ENCODE measurements at regions not wholly inside any gene's neighbourhood (a gene's known extent, or its start where the extent isn't known, plus 50 kb on each side); places are given as distances from the start of the nearest gene placed in this dataset.

GRCh38 chrX:150118476-150118875 lies 180.2 kb upstream of the EOLA2 start:
- H3K36me3 Mint-ChIP-seq (ENCODE audit: insufficient read depth in 1 of 3, low read depth in 3 of 3), result peaks cover 0 to 2% (median 1%) of the 10 kb centered on the region in 3 experiments; a peak in 1 of 7 replicates
- Histone ChIP-seq H3K23ac (ENCODE audit: insufficient read length, low read depth, low read length) (no peak overlapping the region), H3K4me1 (ENCODE audit: insufficient read depth, low read length) (no peaks in the 10 kb centered on the region), H3K4me2 (ENCODE audit: insufficient read depth, insufficient read length, low read length) (no peak overlapping the region), H3K4ac (ENCODE audit: low read depth, low read length) (no peak overlapping the region), H2BK120ac (ENCODE audit: low read depth, low read length, poor library complexity, severe bottlenecking) (no peak overlapping the region), H4K5ac (ENCODE audit: insufficient read length, low read depth, low read length) (no peak overlapping the region), H2AK5ac (ENCODE audit: insufficient read length, low read length) (no peak overlapping the region), H2BK15ac (ENCODE audit: low read depth, low read length) (no peak overlapping the region), H3K14ac (ENCODE audit: insufficient read depth, low read length) (no peak overlapping the region), H3K9me3 (ENCODE audit: control insufficient read depth, low read depth, low read length) (peaks cover 34% of the 10 kb centered on the region), H2BK12ac (ENCODE audit: insufficient read length, low read depth, low read length) (no peak overlapping the region), H3K27me3 (ENCODE audit: insufficient read depth, low read length) (no peaks in the 10 kb centered on the region), H3T11ph (ENCODE audit: low read length) (no peak overlapping the region), H3K9ac (ENCODE audit: extremely low read depth, insufficient read length, low read length) (no peak overlapping the region), H4K20me1 (ENCODE audit: control insufficient read depth, insufficient read depth, insufficient read length) (no peaks in the 10 kb centered on the region), H2BK20ac (ENCODE audit: low read depth, low read length, poor library complexity, severe bottlenecking) (no peak overlapping the region), H4K8ac (replicated peaks; ENCODE audit: insufficient read length, low read depth, low read length) (no peak overlapping the region), H3K56ac (ENCODE audit: insufficient read length, low read depth, low read length) (no peak overlapping the region), H3K23me2 (ENCODE audit: insufficient read length, low read depth, low read length, poor library complexity, severe bottlenecking) (no peaks in the 10 kb centered on the region), H2AFZ (ENCODE audit: low read length) (no peak overlapping the region), H3K79me1 (ENCODE audit: insufficient read depth, low read depth, low read length, poor library complexity, severe bottlenecking) (no peaks in the 10 kb centered on the region), H3K79me2 (ENCODE audit: insufficient read depth, low read length) (no peaks in the 10 kb centered on the region), H4K91ac (ENCODE audit: insufficient read length, low read depth, low read length) (no peak overlapping the region), H2BK5ac (ENCODE audit: insufficient read length, low read length) (no peak overlapping the region), H3K27ac (ENCODE audit: insufficient read length, low read depth, low read length) (no peak overlapping the region), H3K18ac (ENCODE audit: insufficient read length, low read depth, low read length) (no peak overlapping the region)
- H3K27ac Mint-ChIP-seq, result no peak overlapping the region
- WGBS (ENCODE audit: extremely low coverage, insufficient read length, low lambda C conversion rate), result no CpG with 5 or more reads among the region's 7 CpGs
- no peak for TF ChIP-seq CTCF (conservative IDR thresholded peaks at IDR 0.05)
- 0 out of 4 replicates have a peak, but pooled peaks cover 2 to 4% of the 10 kb centered on the region in 2 experiments for H3K4me1 Mint-ChIP-seq
- peaks cover 76 to 82% of the 10 kb centered on the region in 2 experiments for H3K9me3 Mint-ChIP-seq
- H3K27me3 Mint-ChIP-seq (ENCODE audit: low read depth), result peaks cover 5% of the 10 kb centered on the region
- H3K4me3 Mint-ChIP-seq, result no peak overlapping the region
- no peak for DNase-seq
